ENCODE measurements at regions not wholly inside any gene's neighbourhood (a gene's known extent, or its start where the extent isn't known, plus 50 kb on each side); places are given as distances from the start of the nearest gene placed in this dataset.

DNA sequence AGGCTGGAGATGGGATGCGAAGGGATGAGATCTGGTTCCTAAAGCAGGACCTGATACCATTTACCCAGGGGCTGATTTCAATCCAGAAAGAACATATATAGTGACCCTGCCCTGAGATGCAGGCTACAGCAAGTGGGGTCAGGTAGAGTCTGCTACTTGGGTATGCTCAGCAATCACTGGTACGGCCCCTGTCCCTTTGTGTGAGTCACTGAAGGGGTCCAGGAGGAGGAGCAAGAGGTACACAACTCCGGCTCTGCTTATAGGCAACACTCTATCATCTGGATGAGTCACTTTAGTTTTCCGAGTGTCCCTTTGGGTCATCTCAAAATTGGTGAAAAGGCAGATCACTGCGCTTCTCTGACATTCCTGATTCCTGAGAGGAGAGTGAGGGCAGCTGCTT, 79.6 kb upstream of the SORCS1 start:
- TF ChIP-seq, protein P1, sequence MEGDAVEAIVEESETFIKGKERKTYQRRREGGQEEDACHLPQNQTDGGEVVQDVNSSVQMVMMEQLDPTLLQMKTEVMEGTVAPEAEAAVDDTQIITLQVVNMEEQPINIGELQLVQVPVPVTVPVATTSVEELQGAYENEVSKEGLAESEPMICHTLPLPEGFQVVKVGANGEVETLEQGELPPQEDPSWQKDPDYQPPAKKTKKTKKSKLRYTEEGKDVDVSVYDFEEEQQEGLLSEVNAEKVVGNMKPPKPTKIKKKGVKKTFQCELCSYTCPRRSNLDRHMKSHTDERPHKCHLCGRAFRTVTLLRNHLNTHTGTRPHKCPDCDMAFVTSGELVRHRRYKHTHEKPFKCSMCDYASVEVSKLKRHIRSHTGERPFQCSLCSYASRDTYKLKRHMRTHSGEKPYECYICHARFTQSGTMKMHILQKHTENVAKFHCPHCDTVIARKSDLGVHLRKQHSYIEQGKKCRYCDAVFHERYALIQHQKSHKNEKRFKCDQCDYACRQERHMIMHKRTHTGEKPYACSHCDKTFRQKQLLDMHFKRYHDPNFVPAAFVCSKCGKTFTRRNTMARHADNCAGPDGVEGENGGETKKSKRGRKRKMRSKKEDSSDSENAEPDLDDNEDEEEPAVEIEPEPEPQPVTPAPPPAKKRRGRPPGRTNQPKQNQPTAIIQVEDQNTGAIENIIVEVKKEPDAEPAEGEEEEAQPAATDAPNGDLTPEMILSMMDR (IDR thresholded peaks at IDR 0.05) = no peak
- intact Hi-C loops (cut with DNase I, micrococcal nuclease) = no loop called here

DNA sequence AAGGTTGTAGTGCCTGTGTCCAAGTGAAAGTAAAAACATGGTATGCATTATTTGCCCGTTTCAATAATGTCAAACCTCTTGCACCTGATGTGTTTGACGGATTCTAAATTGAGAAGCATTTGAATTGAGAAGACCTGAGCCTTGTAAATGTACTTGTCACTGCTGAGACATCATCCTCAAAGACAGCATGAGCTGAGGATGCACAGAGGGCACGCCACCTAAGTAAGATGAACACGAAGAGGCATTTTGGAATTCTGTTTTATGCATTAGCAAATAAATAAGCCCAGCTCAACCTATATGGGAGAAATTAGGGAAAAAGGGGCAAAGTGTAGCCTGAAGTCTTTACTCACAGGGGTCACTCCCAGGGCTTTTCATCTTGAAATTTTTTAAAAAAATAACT, 73.8 kb upstream of the SORCS1 start:
- Histone ChIP-seq H3K4me3 (no peak overlapping the region), H3K36me3 (ENCODE audit: low read depth) (no peaks in the 10 kb centered on the region), H3K4me1 (ENCODE audit: low read depth) (no peaks in the 10 kb centered on the region), H3K9me3 (no peaks in the 10 kb centered on the region)
- TF ChIP-seq, protein P1 (IDR thresholded peaks at IDR 0.05) = no peak
- intact Hi-C loops (cut with DNase I, micrococcal nuclease) = no loop called here
- no peak for ATAC-seq
- no peak for DNase-seq

More for the DNA sequence above, 79.6 kb upstream of the SORCS1 start:
- Histone ChIP-seq H3K9me3 (no peaks in the 10 kb centered on the region), H3K4me3 (no peak overlapping the region), H3K36me3 (ENCODE audit: low read depth) (no peaks in the 10 kb centered on the region), H3K4me1 (ENCODE audit: low read depth) (no peaks in the 10 kb centered on the region)
- ATAC-seq (no peak), DNase-seq (no peak)

DNA sequence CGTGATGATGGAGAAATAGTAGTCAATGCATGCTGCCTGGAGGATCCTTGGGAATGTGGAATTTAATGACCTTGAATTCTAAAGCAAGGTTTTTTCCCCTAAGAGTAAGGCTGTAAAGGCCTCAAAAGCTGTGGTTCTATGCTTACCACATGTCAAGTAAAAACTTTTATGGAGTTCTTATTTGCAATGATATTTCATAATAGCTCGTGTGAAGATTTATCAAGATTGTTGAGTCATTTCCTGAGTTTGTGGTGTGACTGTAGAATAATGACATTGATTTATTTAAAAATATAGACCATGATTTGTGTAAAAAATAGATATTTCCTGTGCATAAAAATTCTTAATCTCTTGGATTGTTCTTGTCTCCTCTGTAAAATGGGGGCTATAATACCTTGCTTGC, 67.5 kb upstream of the SORCS1 start:
- no peak for ATAC-seq
- Histone ChIP-seq H3K4me1 (ENCODE audit: low read depth) (no peaks in the 10 kb centered on the region), H3K36me3 (ENCODE audit: low read depth) (no peaks in the 10 kb centered on the region), H3K4me3 (no peak overlapping the region), H3K9me3 (no peaks in the 10 kb centered on the region)
- intact Hi-C loops (cut with DNase I, micrococcal nuclease) = no loop called here
- TF ChIP-seq, protein P1 (IDR thresholded peaks at IDR 0.05) = no peak
- DNase-seq = no peak

DNA sequence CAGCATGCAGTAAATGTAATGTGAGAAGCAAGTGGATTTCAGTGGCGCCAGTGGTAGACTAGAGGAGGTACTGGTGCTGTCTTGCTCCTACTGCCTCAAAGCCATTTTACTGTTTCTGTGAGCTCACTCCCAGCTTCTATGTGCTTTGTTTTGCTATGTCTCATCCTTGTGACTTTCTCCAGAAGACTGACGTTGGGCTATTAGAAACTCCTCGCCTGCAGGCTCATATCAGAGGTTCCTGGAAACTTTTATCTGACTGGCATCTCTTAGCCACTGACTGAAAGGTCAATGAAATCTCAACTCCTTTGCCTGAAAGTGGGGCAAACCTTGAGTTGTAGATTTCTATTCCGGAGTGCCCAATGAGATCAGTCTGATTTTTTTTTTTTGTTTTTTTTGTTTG, 66.4 kb upstream of the SORCS1 start:
- H3K4me1 ChIP-seq (ENCODE audit: low read depth) = no peaks in the 10 kb centered on the region
- H3K36me3 ChIP-seq (ENCODE audit: low read depth) = no peaks in the 10 kb centered on the region
- ATAC-seq (no peak), DNase-seq (no peak)
- no peaks in the 10 kb centered on the region for H3K9me3 ChIP-seq
- intact Hi-C loops (cut with DNase I, micrococcal nuclease) = no loop called here
- TF ChIP-seq, protein P1 (IDR thresholded peaks at IDR 0.05) = no peak
- H3K4me3 ChIP-seq = no peak overlapping the region

DNA sequence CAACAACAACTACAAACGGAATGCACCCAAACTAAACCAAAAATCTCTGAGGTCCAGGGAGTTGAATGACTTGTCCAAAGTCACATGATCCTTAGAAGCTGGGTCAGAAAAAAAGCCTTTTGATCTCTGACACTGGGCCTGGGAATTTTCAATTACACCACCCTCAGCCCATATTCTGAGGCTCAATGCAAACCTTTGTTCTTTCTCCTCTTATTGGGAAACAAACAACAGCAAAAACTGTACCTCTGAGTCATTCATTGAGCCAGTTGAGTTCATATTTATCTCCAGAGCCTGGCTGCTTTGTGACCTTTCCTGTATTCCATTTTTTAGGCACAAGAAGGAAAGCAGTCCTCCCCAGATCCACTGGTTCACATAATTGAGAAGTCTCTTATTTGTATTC, 51.2 kb upstream of the SORCS1 start:
- intact Hi-C loops (cut with DNase I, micrococcal nuclease) = no loop called here
- H3K9me3 ChIP-seq = no peaks in the 10 kb centered on the region
- DNase-seq (no peak), ATAC-seq (no peak)
- H3K36me3 ChIP-seq (ENCODE audit: low read depth) = no peaks in the 10 kb centered on the region
- H3K4me3 ChIP-seq = no peak overlapping the region
- H3K4me1 ChIP-seq (ENCODE audit: low read depth) = no peaks in the 10 kb centered on the region
- TF ChIP-seq, protein P1 (IDR thresholded peaks at IDR 0.05) = no peak

Measured in mucosa of descending colon (tissue), 3 donors.